ENCODE measurements at regions not wholly inside any gene's neighbourhood (a gene's known extent, or its start where the extent isn't known, plus 50 kb on each side); places are given as distances from the start of the nearest gene placed in this dataset.

DNA sequence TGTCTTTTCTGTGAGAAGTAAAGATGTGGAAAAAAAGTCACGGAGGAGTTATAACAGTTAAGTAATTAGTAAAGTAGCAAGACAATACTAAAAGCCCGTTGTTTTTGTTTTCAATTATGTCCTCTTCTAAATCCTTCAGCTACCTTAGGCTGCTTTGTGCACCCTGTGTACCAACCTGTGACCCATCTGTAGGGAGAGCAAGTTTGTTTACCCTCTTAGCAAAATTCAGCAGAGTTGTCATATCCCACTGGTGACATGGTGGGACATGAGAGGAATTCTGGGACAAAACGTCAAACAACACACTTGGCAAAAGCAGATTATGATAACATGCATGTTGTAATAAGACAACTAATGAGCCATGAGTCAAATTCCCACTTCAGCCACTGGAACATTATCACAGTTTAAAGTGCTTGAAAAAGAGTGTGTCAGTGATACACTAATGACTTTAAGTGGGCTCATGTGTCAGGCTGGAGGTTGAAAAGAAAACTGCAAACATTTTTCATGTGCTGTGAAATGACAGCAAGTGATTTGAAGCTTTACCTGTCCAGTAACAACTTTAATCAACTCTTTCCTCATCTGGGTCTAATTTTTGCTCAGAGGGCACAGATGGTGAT is 392.8 kb upstream of the ACVR2A start:
- ChIA-PET CTCF (no interaction called here), POLR2A (no interaction called here)
- DNase-seq (ENCODE audit: extremely low spot score) = no peak
- TF ChIP-seq, protein P1, sequence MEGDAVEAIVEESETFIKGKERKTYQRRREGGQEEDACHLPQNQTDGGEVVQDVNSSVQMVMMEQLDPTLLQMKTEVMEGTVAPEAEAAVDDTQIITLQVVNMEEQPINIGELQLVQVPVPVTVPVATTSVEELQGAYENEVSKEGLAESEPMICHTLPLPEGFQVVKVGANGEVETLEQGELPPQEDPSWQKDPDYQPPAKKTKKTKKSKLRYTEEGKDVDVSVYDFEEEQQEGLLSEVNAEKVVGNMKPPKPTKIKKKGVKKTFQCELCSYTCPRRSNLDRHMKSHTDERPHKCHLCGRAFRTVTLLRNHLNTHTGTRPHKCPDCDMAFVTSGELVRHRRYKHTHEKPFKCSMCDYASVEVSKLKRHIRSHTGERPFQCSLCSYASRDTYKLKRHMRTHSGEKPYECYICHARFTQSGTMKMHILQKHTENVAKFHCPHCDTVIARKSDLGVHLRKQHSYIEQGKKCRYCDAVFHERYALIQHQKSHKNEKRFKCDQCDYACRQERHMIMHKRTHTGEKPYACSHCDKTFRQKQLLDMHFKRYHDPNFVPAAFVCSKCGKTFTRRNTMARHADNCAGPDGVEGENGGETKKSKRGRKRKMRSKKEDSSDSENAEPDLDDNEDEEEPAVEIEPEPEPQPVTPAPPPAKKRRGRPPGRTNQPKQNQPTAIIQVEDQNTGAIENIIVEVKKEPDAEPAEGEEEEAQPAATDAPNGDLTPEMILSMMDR (IDR thresholded peaks at IDR 0.05; ENCODE audit: control extremely low read depth, extremely low read depth, low read depth, missing control alignments) = no peak

DNA sequence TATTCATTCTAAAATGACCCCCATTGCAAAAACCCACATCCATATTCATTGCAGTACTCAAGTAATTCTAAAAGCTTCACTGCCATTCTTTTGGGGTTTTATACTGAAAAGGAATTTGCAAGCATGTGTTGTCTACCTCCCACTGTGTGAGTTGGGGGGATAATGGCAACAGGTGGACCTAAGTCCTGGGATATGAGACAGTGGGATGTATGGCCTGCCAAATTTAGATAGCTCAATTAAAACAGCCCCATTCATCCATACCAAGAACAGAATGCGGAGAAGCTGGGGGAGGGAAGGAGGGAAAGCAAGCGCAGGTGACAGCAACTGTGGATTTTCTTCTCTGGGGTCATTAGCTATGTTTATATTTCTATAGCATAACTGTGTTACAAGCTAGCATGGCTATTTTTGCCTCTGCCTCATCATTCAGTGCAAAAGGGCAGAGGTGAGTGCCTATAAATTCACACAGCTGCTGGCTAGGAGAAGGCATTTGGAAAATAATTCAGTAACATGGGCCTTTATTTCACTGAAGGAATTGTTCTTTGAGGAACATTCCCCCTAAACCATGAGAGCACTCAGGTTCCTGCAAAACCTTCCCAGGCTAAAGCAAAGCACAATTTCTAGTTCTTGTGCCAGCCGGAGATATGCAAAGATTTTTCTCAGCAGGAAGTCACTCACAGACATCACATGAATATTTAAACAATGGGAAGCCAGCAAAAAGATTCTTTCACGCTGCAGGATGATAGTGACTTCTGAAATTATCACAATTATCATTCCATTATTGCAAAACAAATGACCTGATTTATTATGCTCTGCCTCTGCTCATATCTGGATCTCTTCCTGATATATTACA is 393.9 kb upstream of the ACVR2A start:
- CTCF ChIA-PET = no interaction called here
- no peak for DNase-seq (ENCODE audit: extremely low spot score)
- POLR2A ChIA-PET = no interaction called here
- TF ChIP-seq, protein P1 (IDR thresholded peaks at IDR 0.05; ENCODE audit: control extremely low read depth, extremely low read depth, low read depth, missing control alignments) = no peak

DNA sequence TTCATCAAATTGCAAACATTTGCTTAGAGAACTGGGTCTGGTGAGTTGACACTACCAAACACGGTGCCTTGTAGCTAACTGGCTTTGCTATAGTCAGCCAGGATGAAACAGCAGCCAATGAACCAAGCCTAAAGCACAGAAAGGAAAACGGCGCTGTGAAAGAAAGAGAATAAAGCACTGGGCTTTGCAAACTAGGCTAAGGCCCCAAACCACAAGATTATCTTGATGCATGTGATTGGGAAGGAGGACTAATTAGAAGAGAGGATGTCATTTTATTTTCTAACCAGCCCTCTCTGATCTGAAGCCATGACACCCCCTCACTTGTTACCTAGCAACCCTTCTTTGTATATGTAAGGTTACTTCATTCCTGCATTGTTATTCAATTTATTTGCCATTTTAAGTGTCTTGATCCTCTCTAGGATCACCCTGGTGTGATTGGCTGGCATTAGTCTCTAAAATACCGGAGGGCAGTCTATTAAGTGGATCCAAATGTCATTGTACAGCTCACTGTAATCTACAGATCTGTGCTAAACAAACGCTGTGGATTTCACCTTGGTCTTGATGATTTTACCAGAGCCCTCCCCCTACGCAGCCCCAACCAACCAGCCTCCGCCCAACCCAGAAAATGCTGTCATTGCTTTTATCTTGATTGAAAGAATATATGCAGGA is 395.4 kb upstream of the ACVR2A start:
- no peak for DNase-seq (ENCODE audit: extremely low spot score)

DNA sequence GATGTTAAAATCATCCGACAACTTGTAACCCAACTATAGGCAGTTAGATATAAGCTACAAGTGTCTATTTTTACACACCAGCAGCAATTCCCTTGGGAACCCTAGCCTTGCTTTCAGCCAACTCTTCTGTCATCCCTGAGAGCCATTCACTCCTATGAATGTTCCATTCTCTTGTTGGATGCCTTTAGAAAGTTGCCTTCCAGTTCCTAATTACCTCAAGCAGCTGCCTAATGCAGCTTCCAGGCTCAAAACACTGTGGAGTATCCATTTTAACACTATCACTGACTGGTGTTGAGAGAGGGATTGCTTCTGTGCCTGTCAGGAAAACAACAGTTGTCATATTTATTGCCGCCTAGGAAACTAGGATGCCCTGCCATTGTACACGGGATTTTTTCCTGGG is 402.0 kb upstream of the ACVR2A start:
- ChIA-PET POLR2A (no interaction called here), CTCF (no interaction called here)
- no peak for DNase-seq (ENCODE audit: extremely low spot score)
- TF ChIP-seq, protein P1 (IDR thresholded peaks at IDR 0.05; ENCODE audit: control extremely low read depth, extremely low read depth, low read depth, missing control alignments) = no peak

More for the DNA sequence above, 395.4 kb upstream of the ACVR2A start:
- TF ChIP-seq, protein P1 (IDR thresholded peaks at IDR 0.05; ENCODE audit: control extremely low read depth, extremely low read depth, low read depth, missing control alignments) = no peak
- ChIA-PET CTCF (interaction anchor here (1.2 kb wide), 1 partner anchor 9 kb away, joined by 3 read pairs; no protein-coding TSS in a partner anchor), POLR2A (no interaction called here)

DNA sequence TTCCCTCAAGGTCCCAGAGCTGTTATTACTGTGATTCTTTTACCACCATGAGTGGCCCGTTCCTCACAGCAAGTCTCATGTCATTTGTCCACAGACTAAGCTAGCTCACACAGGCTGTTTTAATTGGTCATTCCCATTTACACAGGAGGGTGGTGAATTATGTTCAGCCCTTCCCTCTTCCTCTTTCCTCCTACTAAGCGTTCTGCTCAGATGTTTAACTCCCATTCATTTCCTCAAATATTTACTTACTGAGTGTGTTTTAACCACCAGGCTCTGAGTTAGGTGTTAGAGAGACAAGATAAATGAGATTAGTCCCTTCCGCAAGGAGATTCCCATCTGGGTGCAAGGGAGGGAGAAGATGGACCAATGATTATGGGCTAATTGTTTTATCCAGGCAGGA is 403.6 kb upstream of the ACVR2A start:
- no peak for DNase-seq (ENCODE audit: extremely low spot score)
- ChIA-PET POLR2A (no interaction called here), CTCF (interaction anchor here (1.0 kb wide), 1 partner anchor 9 kb away, joined by 3 read pairs; no protein-coding TSS in a partner anchor)

DNA sequence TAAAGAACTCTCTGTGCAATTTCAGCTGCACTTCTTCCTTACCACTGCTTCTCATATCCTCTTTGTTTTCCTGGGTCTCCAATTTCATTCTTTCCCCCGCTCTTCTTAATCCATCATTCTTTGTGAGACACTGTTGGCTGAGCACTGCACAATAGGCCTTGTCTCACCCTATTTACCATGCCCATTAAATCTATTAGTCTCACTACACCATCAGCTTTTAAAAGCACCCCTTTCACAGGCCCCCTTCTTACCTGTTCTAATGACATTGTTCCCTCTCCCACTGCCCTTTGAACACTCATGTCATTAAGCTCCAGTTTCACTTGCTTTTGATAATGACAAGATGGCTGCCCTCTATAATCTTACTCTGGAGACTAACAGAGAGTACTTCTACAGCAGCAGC is 404.1 kb upstream of the ACVR2A start:
- TF ChIP-seq, protein P1 (IDR thresholded peaks at IDR 0.05; ENCODE audit: control extremely low read depth, extremely low read depth, low read depth, missing control alignments) = no peak
- ChIA-PET POLR2A (no interaction called here), CTCF (interaction anchor here (1.0 kb wide), 1 partner anchor 9 kb away, joined by 3 read pairs; no protein-coding TSS in a partner anchor)
- DNase-seq (ENCODE audit: extremely low spot score) = no peak

More for the DNA sequence above, 403.6 kb upstream of the ACVR2A start:
- TF ChIP-seq, protein P1 (IDR thresholded peaks at IDR 0.05; ENCODE audit: control extremely low read depth, extremely low read depth, low read depth, missing control alignments) = no peak
